ENCODE measurements at regions not wholly inside any gene's neighbourhood (a gene's known extent, or its start where the extent isn't known, plus 50 kb on each side); places are given as distances from the start of the nearest gene placed in this dataset.

GRCh38 chr18:75654386-75654785 lies 226.9 kb upstream of the SMIM21 start:
- H3K4me3 ChIP-seq = no peak overlapping the region
- H3K9me3 ChIP-seq = no peaks in the 10 kb centered on the region
- 90% methylated on average over 6 of the region's 6 CpGs for WGBS
- DNase-seq (ENCODE audit: low spot score in 2 of 2) = no peak
- no peaks in the 10 kb centered on the region for H3K36me3 ChIP-seq
- H3K27ac ChIP-seq = no peak overlapping the region
- no peaks in the 10 kb centered on the region for H3K4me1 ChIP-seq
- H3K27me3 ChIP-seq = no peaks in the 10 kb centered on the region
- TF ChIP-seq POLR2A (IDR thresholded peaks at IDR 0.05) (no peak), POLR2AphosphoS5 (IDR thresholded peaks at IDR 0.05) (no peak), EP300 (IDR thresholded peaks at IDR 0.05) (no peak), CTCF (IDR thresholded peaks at IDR 0.05) (no peak)

- Histone ChIP-seq H3K36me3 (no peaks in the 10 kb centered on the region), H3K9me3 (no peaks in the 10 kb centered on the region), H3K27me3 (no peaks in the 10 kb centered on the region), H3K4me1 (no peaks in the 10 kb centered on the region), H3K4me3 (no peak overlapping the region), H3K27ac (no peak overlapping the region)
- WGBS = 72% methylated on average over 2 of the region's 2 CpGs
- no peak for DNase-seq (ENCODE audit: low spot score in 2 of 2)
- TF ChIP-seq CTCF (IDR thresholded peaks at IDR 0.05) = no peak
- TF ChIP-seq EP300 (IDR thresholded peaks at IDR 0.05) = no peak
- TF ChIP-seq POLR2A (IDR thresholded peaks at IDR 0.05) = no peak
- TF ChIP-seq POLR2AphosphoS5 (IDR thresholded peaks at IDR 0.05) = no peak
Measured at GRCh38 chr18:75652528-75652927, 225.0 kb upstream of the SMIM21 start.

GRCh38 chr18:75644871-75645270 lies 217.4 kb upstream of the SMIM21 start:
- no peak for DNase-seq (ENCODE audit: low spot score in 2 of 2)
- no peaks in the 10 kb centered on the region for H3K4me1 ChIP-seq
- 87% methylated on average over 6 of the region's 6 CpGs for WGBS

GRCh38 chr18:75643083-75643482 lies 215.6 kb upstream of the SMIM21 start:
- Histone ChIP-seq H3K4me1 (peaks cover 12% of the 10 kb centered on the region), H3K27ac (no peak overlapping the region), H3K9me3 (no peaks in the 10 kb centered on the region), H3K4me3 (no peak overlapping the region), H3K27me3 (no peaks in the 10 kb centered on the region), H3K36me3 (no peaks in the 10 kb centered on the region)
- WGBS = 87% methylated on average over 6 of the region's 6 CpGs
- DNase-seq (ENCODE audit: low spot score in 2 of 2) = no peak
- no peak for TF ChIP-seq POLR2A (IDR thresholded peaks at IDR 0.05)
- no peak for TF ChIP-seq POLR2AphosphoS5 (IDR thresholded peaks at IDR 0.05)
- TF ChIP-seq EP300 (IDR thresholded peaks at IDR 0.05) = no peak
- TF ChIP-seq CTCF (IDR thresholded peaks at IDR 0.05) = no peak

More at GRCh38 chr18:75644871-75645270, 217.4 kb upstream of the SMIM21 start:
- Histone ChIP-seq H3K9me3 (no peaks in the 10 kb centered on the region), H3K27ac (no peak overlapping the region), H3K4me3 (no peak overlapping the region), H3K27me3 (no peaks in the 10 kb centered on the region), H3K36me3 (no peaks in the 10 kb centered on the region)
- TF ChIP-seq EP300 (IDR thresholded peaks at IDR 0.05) (no peak), POLR2A (IDR thresholded peaks at IDR 0.05) (no peak), CTCF (IDR thresholded peaks at IDR 0.05) (no peak), POLR2AphosphoS5 (IDR thresholded peaks at IDR 0.05) (no peak)

GRCh38 chr18:75639472-75639831 lies 211.9 kb upstream of the SMIM21 start:
- no peak overlapping the region for H3K27ac ChIP-seq
- H3K9me3 ChIP-seq = no peaks in the 10 kb centered on the region
- 70% methylated on average over 8 of the region's 8 CpGs for WGBS
- H3K27me3 ChIP-seq = no peaks in the 10 kb centered on the region
- peaks cover 12% of the 10 kb centered on the region for H3K4me1 ChIP-seq
- no peak overlapping the region for H3K4me3 ChIP-seq
- H3K36me3 ChIP-seq = no peaks in the 10 kb centered on the region
- no peak for DNase-seq (ENCODE audit: low spot score in 2 of 2)
- TF ChIP-seq EP300 (IDR thresholded peaks at IDR 0.05) = no peak
- TF ChIP-seq POLR2A (IDR thresholded peaks at IDR 0.05) = no peak
- no peak for TF ChIP-seq POLR2AphosphoS5 (IDR thresholded peaks at IDR 0.05)
- TF ChIP-seq CTCF (IDR thresholded peaks at IDR 0.05) = no peak

All from suprapubic skin (tissue), 4 donors.